GM06990 (cell line): ENCODE measurements at regions not wholly inside any gene's neighbourhood (a gene's known extent, or its start where the extent isn't known, plus 50 kb on each side); places are given as distances from the start of the nearest gene placed in this dataset.
"Not testable (repeated sequence)": the region's sequence is repeated elsewhere in the genome, so short reads cannot be mapped to it uniquely, and the experiment has no call there.

Experiments
- DNase-seq: peaks from one replicate; pipeline ENCODE4 v3.0.0-alpha.2; 2011; ENCODE audit not compliant: insufficient read length; ENCODE audit errors: extremely low read depth
- H3K27me3 ChIP-seq: replicated peaks from 2 replicates; pipeline ENCODE4 v1.6.0; 2011; ENCODE audit warnings: low read length; ENCODE audit not compliant: control insufficient read depth, insufficient read depth
- H3K36me3 ChIP-seq: 2 replicates; pipeline ENCODE4 v1.5.1; 2011; ENCODE audit warnings: low read length; ENCODE audit not compliant: control insufficient read depth, insufficient read depth
- H3K4me3 ChIP-seq: replicated peaks from 2 replicates; pipeline ENCODE4 v1.5.1; 2011; ENCODE audit warnings: low read depth, mild to moderate bottlenecking, control low read depth, low read length
- CTCF ChIP-seq: IDR thresholded peaks from 2 replicates; pipeline ENCODE4 v1.5.1; 2011; ENCODE audit warnings: low read length, control low read depth, mild to moderate bottlenecking, inconsistent platforms; ENCODE audit not compliant: insufficient read depth, poor library complexity, severe bottlenecking

GRCh38 chr4:10225096-10225495 is 108.5 kb upstream of the WDR1 start:
- no peak overlapping the region for H3K4me3 ChIP-seq
- no peak for TF ChIP-seq CTCF
- no peaks in the 10 kb centered on the region for H3K36me3 ChIP-seq
- no peaks in the 10 kb centered on the region for H3K27me3 ChIP-seq
- DNase-seq = no peak

GRCh38 chr4:10223782-10224181 is 107.2 kb upstream of the WDR1 start:
- no peak overlapping the region for H3K4me3 ChIP-seq
- TF ChIP-seq CTCF = no peak
- H3K27me3 ChIP-seq = no peaks in the 10 kb centered on the region
- no peak for DNase-seq
- no peaks in the 10 kb centered on the region for H3K36me3 ChIP-seq

GRCh38 chr4:10213481-10213880 is 96.9 kb upstream of the WDR1 start:
- not testable (repeated sequence) for H3K4me3 ChIP-seq, H3K27me3 ChIP-seq, H3K36me3 ChIP-seq, DNase-seq

GRCh38 chr4:10212901-10213300 is 96.3 kb upstream of the WDR1 start:
- no peak overlapping the region for H3K4me3 ChIP-seq
- no peak for TF ChIP-seq CTCF

GRCh38 chr4:10212400-10212799 is 95.8 kb upstream of the WDR1 start:
- no peaks in the 10 kb centered on the region for H3K27me3 ChIP-seq
- TF ChIP-seq CTCF = no peak
- no peaks in the 10 kb centered on the region for H3K36me3 ChIP-seq
- no peak for DNase-seq
- H3K4me3 ChIP-seq = no peak overlapping the region

More at GRCh38 chr4:10212901-10213300, 96.3 kb upstream of the WDR1 start:
- no peaks in the 10 kb centered on the region for H3K27me3 ChIP-seq
- H3K36me3 ChIP-seq = no peaks in the 10 kb centered on the region
- DNase-seq = no peak

- no peak for DNase-seq
- TF ChIP-seq CTCF = no peak
- Histone ChIP-seq H3K4me3 (no peak overlapping the region), H3K27me3 (no peaks in the 10 kb centered on the region), H3K36me3 (no peaks in the 10 kb centered on the region)
Measured at GRCh38 chr4:10207116-10207515, 90.5 kb upstream of the WDR1 start.
